Small intestine (tissue), 7 donors: ENCODE measurements at regions not wholly inside any gene's neighbourhood (a gene's known extent, or its start where the extent isn't known, plus 50 kb on each side); places are given as distances from the start of the nearest gene placed in this dataset.
"Not testable (repeated sequence)": the region's sequence is repeated elsewhere in the genome, so short reads cannot be mapped to it uniquely, and the experiment has no call there.

Experiments used
- DNase-seq, 2 donors: peaks; one replicate each; pipeline versions ENCODE4 v3.0.0 to v3.0.0-alpha.2; 2013
- FAIRE-seq: peaks from 2 replicates; lab custom pipeline; 2012; peaks lifted over from hg19 to GRCh38; lab: Jason Lieb, UNC
- H3K27ac ChIP-seq, 3 donors: one replicate each; pipeline ENCODE4 v1.5.1; 2013; ENCODE audit warnings: low read length in 2 of 3, mild to moderate bottlenecking in 2 of 3, control low read depth in 1 of 3, inconsistent platforms in 1 of 3, low read depth in 1 of 3, moderate library complexity in 1 of 3
- H3K27me3 ChIP-seq, 3 donors: one replicate each; pipeline ENCODE4 v1.6.1; 2013; ENCODE audit warnings: low read length in 3 of 3, inconsistent platforms in 1 of 3; ENCODE audit not compliant: control insufficient read depth in 3 of 3, insufficient read depth in 3 of 3
- H3K36me3 ChIP-seq, 3 donors: one replicate each; pipeline ENCODE4 v1.6.1; 2013; ENCODE audit warnings: low read length in 3 of 3, inconsistent platforms in 1 of 3, low read depth in 1 of 3, mild to moderate bottlenecking in 1 of 3, moderate library complexity in 1 of 3; ENCODE audit not compliant: control insufficient read depth in 3 of 3, insufficient read depth in 2 of 3
- H3K4me1 ChIP-seq, 3 donors: one replicate each; pipeline ENCODE4 v1.6.1; 2013; ENCODE audit warnings: low read length in 2 of 3, inconsistent platforms in 1 of 3, low read depth in 1 of 3, mild to moderate bottlenecking in 1 of 3, moderate library complexity in 1 of 3; ENCODE audit not compliant: control insufficient read depth in 3 of 3, insufficient read depth in 2 of 3
- H3K4me3 ChIP-seq, 3 donors: one replicate each; pipeline ENCODE4 v1.5.1; 2013; ENCODE audit warnings: low read length in 3 of 3, control low read depth in 1 of 3, inconsistent platforms in 1 of 3, low read depth in 1 of 3, mild to moderate bottlenecking in 1 of 3, moderate library complexity in 1 of 3
- H3K9me3 ChIP-seq, 2 donors: one replicate each; pipeline ENCODE4 v1.6.1; 2013; ENCODE audit warnings: low read depth in 1 of 2, low read length in 1 of 2; ENCODE audit not compliant: control insufficient read depth in 2 of 2, insufficient read depth in 1 of 2
- WGBS, 3 donors: extraction: QIAGEN DNeasy Blood & Tissue Kit; methylation state at CpG; one replicate each; pipeline ENCODE4 v1.1.7; 2013; 5-methylcytosine and 5-hydroxymethylcytosine counted together
- donor health status: healthy with polysubstance abuse.
- donor health status: control.
- donor health status: control.
- donor health status: Bipolar disorder and iron deficiency.
- donor health status: healthy.

- Histone ChIP-seq H3K27ac (no peak overlapping the region), H3K4me1 (no peaks in the 10 kb centered on the region), H3K27me3 (no peaks in the 10 kb centered on the region), H3K9me3 (no peaks in the 10 kb centered on the region), H3K36me3 (no peaks in the 10 kb centered on the region), H3K4me3 (no peak overlapping the region)
- DNase-seq (no peak), FAIRE-seq (no peak)
Observed at GRCh38 chr4:64715741-64716140, 306.5 kb upstream of the TECRL start.

DNA sequence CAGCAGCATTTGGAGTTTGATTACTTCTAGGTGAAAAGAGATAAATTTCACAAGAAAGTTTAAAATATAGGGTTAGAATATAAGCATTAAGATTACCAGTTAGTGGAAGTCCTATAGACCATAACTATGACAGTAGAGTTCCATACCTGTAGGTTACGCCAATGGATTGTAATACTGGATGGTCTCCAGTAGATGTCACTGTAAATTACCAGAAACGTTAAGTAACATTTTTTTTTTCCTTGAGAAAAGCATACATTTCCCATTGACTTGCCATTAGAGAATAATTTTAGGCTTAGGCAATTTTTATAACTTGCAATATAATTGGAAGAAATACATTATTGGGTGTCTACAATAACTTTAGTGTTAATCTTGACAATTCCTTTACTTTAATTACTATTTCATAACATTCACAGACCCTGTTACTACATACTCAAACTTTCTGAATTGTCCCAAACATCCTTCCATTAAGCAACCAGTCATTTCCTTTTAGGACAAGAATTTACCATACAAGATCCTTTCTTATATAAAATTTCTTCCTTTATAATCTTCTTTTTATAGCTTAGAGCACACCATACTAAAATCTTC is 304.1 kb upstream of the TECRL start:
- no peak overlapping the region for H3K4me3 ChIP-seq
- DNase-seq (peak; percentile 11 to 24), FAIRE-seq (no peak)
- no peaks in the 10 kb centered on the region for H3K9me3 ChIP-seq
- H3K4me1 ChIP-seq = no peaks in the 10 kb centered on the region
- H3K27me3 ChIP-seq = no peaks in the 10 kb centered on the region
- H3K27ac ChIP-seq = no peak overlapping the region
- H3K36me3 ChIP-seq = no peaks in the 10 kb centered on the region
- WGBS, 3 donors = 2 to 6% (median 4%) methylated on average over 2 of the region's 2 CpGs

DNA sequence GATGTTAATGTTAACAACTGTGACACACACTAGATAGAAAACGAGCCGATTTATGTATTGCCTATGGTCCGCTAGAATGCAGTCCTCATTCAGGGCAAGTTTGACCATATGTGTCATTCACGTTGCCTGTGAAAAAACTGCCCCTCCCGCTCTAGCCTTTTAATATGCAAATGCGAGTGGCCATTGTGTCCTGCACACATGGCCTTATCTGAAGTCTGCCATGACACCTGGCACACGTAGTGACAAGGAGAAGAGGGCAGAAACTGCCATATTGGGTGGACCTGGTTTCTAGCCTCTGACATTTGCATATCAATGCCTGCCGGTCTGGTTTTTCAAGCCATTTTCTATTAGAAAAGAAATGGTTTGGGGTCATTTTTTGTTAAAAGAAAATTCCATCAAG is 303.3 kb upstream of the TECRL start:
- Histone ChIP-seq H3K27ac (no peak overlapping the region), H3K36me3 (no peaks in the 10 kb centered on the region), H3K27me3 (no peaks in the 10 kb centered on the region), H3K4me3 (no peak overlapping the region), H3K9me3 (no peaks in the 10 kb centered on the region), H3K4me1 (no peaks in the 10 kb centered on the region)
- FAIRE-seq (no peak), DNase-seq (no peak)
- WGBS, 3 donors = 72 to 80% (median 75%) methylated on average over 8 of the region's 8 CpGs

DNA sequence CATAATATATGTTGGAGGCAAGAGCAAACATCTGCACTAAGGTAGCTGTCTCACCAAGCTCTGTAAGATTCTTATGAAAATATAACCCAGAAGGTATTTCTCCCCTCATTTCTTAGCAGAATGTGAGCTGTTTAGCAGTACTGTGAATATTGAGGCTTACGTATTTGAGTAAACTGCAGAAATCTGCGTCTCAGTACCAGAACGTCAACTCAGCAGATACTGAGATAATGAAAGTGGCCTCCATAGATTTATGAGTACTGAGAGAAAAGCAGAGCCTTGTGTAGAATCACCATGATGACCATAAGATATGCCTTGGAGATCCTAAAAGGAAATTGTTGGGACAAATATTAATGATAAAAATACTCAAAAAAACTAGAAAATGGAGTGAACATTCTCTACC is 296.7 kb upstream of the TECRL start:
- Histone ChIP-seq H3K9me3 (no peaks in the 10 kb centered on the region), H3K27me3 (no peaks in the 10 kb centered on the region), H3K4me3 (no peak overlapping the region), H3K4me1 (no peaks in the 10 kb centered on the region), H3K27ac (no peak overlapping the region), H3K36me3 (no peaks in the 10 kb centered on the region)
- no peak for FAIRE-seq
- 86 to 91% (median 87%) methylated on average over 3 of the region's 3 CpGs for WGBS, 3 donors
- no peak for DNase-seq

DNA sequence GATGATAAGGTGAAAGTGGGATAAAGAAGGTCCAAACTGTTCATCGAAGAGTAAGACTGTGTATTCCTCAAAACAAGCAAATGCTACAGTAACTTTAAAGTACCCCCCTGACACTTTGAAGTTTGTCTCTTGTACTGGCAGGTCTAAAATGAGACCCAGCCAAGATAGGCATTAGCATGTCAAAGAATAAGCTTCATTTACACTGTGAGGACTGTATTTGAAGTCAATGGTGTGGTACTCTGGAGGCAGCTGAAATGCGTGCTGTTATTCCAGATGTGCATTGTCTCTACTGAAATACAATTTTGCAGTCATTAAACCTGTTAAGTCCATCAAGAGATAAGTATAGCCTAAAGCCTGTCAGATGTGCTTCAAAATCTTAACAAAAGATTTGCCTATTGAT is 288.9 kb upstream of the TECRL start:
- no peak overlapping the region for H3K27ac ChIP-seq
- FAIRE-seq (no peak), DNase-seq (no peak)
- H3K4me3 ChIP-seq = no peak overlapping the region
- no peaks in the 10 kb centered on the region for H3K27me3 ChIP-seq
- WGBS, 3 donors = 78 to 86% (median 79%) methylated on average over 2 of the region's 2 CpGs
- no peaks in the 10 kb centered on the region for H3K4me1 ChIP-seq
- H3K9me3 ChIP-seq = no peaks in the 10 kb centered on the region
- H3K36me3 ChIP-seq = no peaks in the 10 kb centered on the region

GRCh38 chr4:64682946-64683345 is 273.7 kb upstream of the TECRL start:
- Histone ChIP-seq H3K27ac (no peak overlapping the region), H3K4me1 (no peaks in the 10 kb centered on the region), H3K4me3 (no peak overlapping the region), H3K9me3 (peaks cover 0 to 2% of the 10 kb centered on the region in 2 donors), H3K27me3 (no peaks in the 10 kb centered on the region), H3K36me3 (no peaks in the 10 kb centered on the region)
- no peak for FAIRE-seq
- DNase-seq = no peak
- 87 to 93% (median 87%) methylated on average over 4 of the region's 4 CpGs for WGBS, 3 donors

GRCh38 chr4:64682481-64682880 is 273.2 kb upstream of the TECRL start:
- WGBS, 3 donors = 81 to 89% (median 88%) methylated on average over 4 of the region's 4 CpGs

DNA sequence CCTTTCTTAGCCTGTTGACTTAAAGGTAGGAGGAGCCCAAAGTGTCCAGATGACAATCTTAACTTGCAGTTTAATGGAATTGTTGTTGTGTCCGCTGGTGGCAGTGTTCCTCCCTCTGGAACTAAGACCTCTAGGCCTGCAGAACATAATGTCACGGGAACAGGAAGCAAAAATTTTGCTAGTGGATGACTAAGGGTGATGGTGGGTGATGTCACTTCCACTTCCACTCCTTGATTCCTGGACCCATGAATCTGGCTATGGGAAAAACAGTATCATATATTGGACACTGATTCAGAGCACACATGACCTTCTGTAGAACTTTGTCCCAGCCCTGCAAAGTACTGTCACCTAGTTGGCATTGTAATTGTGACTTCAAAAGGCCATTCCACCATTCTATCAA is 263.9 kb upstream of the TECRL start:
- H3K27ac ChIP-seq, H3K36me3 ChIP-seq, H3K27me3 ChIP-seq, H3K4me1 ChIP-seq, H3K4me3 ChIP-seq, DNase-seq, FAIRE-seq: not testable (repeated sequence)
- H3K9me3 ChIP-seq = peaks cover 2 to 39% of the 10 kb centered on the region in 2 donors
- WGBS, 3 donors = 52 to 80% (median 69%) methylated on average over 2 of the region's 2 CpGs

More at GRCh38 chr4:64682481-64682880, 273.2 kb upstream of the TECRL start:
- Histone ChIP-seq H3K36me3 (no peaks in the 10 kb centered on the region), H3K27ac (no peak overlapping the region), H3K4me1 (no peaks in the 10 kb centered on the region), H3K4me3 (no peak overlapping the region), H3K27me3 (no peaks in the 10 kb centered on the region), H3K9me3 (peaks cover 0 to 2% of the 10 kb centered on the region in 2 donors)
- no peak for FAIRE-seq
- DNase-seq = no peak

DNA sequence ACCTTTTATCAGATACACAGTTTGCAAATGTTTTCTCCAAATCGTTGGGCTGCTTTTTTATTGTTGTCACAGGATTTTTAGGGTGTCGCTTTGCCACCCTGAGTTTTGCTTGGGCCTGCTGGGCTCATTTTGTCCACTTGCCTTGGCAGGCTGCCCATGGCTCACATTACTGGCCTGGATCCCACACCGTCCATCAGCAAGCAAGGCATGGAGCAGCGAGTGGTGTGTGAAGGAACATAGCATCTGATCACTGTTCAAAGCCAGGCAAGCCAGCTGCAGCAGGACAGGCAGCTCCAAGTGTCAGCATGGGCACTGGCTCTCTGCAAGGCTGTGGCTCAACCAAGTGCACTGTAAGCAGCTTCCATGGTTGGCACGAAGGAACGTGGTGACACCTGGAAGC is 261.4 kb upstream of the TECRL start:
- Histone ChIP-seq H3K9me3 (peaks cover 2 to 29% of the 10 kb centered on the region in 2 donors), H3K4me1 (no peaks in the 10 kb centered on the region), H3K36me3 (no peaks in the 10 kb centered on the region), H3K4me3 (no peak overlapping the region), H3K27ac (no peak overlapping the region), H3K27me3 (no peaks in the 10 kb centered on the region)
- FAIRE-seq (no peak), DNase-seq (no peak)
- WGBS, 3 donors = 82 to 89% (median 83%) methylated on average over 6 of the region's 6 CpGs
